GM13977 (cell line): ENCODE measurements at regions not wholly inside any gene's neighbourhood (a gene's known extent, or its start where the extent isn't known, plus 50 kb on each side); places are given as distances from the start of the nearest gene placed in this dataset.
"Not testable (repeated sequence)": the region's sequence is repeated elsewhere in the genome, so short reads cannot be mapped to it uniquely, and the experiment has no call there.

Experiments
- DNase-seq: peaks from one replicate; pipeline ENCODE4 v3.0.0; 2012; ENCODE audit warnings: low spot score
- CTCF ChIP-seq: IDR thresholded peaks from 2 replicates; pipeline ENCODE4 v1.5.1; 2012; ENCODE audit warnings: mild to moderate bottlenecking, control low read depth; ENCODE audit not compliant: insufficient read depth; ENCODE audit errors: extremely low read depth, missing control alignments
- in situ Hi-C: fragments of 300-500 bp; cut with MboI; formaldehyde crosslinking; loops from one replicate; pipeline ENCODE4 v1.12.0; 2022; ENCODE audit warnings: low sequenced_read_pairs, low pct_unique_long_range_greater_than_20kb, mixed read lengths, inconsistent platforms; ENCODE audit not compliant: unreplicated experiment

GRCh38 chr20:29790510-29790909 is 1467.0 kb upstream of the DEFB115 start:
- no peak for DNase-seq
- no peak for TF ChIP-seq CTCF
- in situ Hi-C loops, result no loop called here

- DNase-seq, in situ Hi-C loops: not testable (repeated sequence)
Measured at GRCh38 chr20:29831508-29831907, 1426.0 kb upstream of the DEFB115 start.

DNA sequence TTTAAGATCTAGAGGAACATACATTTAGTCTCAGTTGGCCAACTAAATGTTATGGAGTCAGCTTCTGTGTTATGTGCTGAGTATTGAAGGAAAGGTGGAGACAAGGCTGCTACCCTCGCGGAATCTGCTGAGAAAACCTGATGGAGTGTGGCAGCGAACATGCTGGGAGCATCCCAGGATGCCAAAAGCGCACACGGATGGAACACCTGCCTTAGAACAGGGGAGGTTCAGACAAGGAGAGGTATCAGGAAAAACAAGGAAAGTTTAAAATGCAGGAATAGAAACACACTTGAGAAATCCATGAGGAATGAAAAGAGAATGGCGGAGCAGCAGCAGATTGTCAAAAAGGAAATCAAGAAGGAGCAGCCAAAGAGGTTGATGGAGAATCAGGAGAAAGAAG is 1389.5 kb upstream of the DEFB115 start:
- DNase-seq, in situ Hi-C loops: not testable (repeated sequence)

DNA sequence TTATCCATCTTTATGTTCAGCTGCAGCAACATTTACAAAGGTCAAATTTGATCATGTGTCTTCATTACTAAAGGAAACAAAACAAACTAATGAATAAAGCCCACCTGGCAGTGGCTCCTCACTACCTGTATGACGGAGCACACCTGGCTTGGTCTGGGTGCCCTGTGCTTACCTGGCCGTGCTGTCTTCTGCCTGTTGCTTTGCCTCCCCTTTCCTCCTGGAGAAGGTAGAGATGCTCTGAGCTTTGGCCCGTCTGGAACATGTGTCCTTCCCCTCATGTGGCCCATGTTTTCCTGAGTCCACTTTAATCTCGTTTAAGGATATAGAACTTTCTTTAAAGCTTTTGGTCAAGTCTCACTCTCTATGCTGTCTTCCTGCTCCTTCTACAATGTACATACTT is 1388.8 kb upstream of the DEFB115 start:
- in situ Hi-C loops, DNase-seq: not testable (repeated sequence)

DNA sequence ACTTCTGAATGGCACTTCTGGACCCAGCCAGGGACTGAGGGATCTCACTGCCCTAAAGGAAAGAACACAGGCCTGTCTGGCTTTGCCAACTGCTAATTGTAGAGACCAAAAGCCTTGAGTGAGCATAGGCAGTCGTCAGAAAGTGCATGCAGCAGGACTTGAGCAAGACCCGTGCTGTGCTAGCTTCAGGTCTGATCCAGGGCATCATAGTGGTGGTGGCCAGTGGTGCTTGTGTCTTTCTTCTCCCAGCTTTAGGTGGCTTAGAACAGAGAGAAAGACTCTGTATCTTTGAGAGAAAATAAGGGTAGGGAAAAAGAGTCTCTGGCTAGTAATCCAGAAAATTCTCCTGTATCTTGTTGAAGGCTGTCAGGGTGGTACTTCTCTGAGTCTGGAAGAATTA is 1385.6 kb upstream of the DEFB115 start:
- DNase-seq, in situ Hi-C loops: not testable (repeated sequence)

DNA sequence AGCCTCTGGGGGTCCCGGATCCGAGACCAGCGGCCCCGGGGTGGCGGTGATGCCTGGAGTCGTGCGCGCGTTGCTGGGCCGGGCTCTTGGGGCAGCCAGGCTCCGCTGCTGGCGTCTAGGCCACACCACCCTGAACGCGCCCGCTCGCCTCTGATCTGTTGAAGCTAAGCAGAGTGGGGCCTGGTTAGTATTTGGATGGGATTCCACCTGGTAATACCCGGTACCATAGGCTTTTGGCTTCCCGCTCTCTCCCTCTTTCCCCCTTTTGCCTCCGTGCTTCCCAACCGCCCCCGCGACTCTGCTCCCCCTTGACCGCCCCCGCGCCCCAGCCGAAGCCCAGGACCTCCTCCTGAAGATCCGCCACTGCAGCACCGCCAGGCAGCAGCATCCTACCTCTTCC is 1383.5 kb upstream of the DEFB115 start:
- DNase-seq, result peak; percentile 39
- TF ChIP-seq CTCF, result no peak
- in situ Hi-C loops, result no loop called here

DNA sequence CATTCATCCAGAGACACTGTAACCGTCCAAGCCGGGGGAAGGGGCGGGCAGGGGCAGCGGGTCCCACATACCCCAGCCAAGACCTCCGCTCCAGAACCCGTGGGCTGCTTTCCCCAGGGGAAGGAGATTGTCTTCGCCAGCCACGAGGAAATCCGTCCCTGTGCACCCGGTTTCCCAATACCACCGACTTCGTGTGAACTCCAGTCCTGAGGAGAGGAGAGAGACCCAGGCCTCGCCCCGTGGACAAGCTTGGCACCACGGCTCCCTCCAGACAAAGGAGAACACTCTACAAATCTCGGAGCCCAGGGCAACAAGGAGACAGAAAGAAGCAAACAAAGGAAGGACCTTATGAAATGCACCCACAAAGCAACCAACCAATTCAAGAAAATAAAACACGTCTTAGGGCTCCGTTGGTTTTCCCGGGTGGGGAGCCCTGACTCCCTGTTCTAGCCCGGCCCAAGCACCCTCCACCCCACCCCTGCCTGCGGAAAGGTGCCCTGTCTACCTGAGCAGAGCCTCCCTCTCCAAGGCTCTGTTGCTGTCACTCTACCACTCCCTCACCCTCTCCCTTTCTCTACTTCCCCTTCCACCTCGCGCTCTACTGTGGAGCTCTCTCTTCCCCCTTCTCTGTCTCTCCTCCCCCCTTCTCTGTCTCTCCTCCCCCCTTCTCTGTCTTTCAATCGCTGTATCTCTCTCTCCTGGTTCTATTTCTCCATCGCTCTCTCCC is 1382.8 kb upstream of the DEFB115 start:
- no peak for TF ChIP-seq CTCF
- in situ Hi-C loops, result loop anchor here (25.0 kb wide), 1 partner anchor 612 kb away; no protein-coding TSS in a partner anchor
- peak; percentile 40 for DNase-seq

DNA sequence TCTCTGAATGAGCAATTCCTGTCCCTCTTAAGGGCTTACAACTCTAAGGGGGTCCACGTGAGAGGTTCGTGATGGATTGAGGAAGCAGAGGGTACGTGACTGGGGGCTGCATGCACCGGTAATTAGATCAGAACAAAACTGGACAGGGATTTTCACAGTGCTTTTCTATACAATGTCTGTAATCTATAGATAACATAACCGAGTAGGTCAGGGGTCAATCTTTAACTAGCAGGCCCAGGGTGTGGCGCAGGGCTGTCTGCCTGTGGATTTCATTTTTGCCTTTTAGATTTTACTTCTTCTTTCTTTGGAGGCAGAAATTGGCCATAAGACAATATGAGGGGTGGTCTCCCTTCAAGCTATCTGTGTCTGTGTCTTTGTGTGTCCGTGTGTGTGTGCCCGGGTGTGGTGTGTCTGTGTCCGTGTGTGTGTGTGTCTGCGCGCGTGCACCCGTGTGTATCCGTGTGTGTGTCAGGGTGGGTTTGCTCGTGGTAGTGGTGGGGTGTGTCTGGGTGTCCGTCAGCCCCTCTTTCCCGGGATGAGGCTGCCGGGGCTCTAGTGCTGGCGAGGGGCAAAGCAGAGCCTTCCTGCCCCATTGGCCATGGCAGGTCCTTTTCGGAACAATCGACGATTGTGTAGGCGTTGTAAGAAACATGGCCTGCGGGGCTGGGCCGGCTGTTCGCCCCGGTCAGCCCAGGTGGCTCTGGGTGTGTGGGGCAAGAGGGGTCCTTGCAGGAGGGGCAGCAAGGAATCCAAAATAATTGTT is 1382.0 kb upstream of the DEFB115 start:
- not testable (repeated sequence) for DNase-seq
- in situ Hi-C loops, result loop anchor here (25.0 kb wide), 1 partner anchor 613 kb away; no protein-coding TSS in a partner anchor

- DNase-seq, result peak; percentile 5
- in situ Hi-C loops, result loop anchor here (25.0 kb wide), 1 partner anchor 614 kb away; no protein-coding TSS in a partner anchor
Measured at GRCh38 chr20:29876084-29876910, 1381.2 kb upstream of the DEFB115 start.
